ENCODE measurements at regions not wholly inside any gene's neighbourhood (a gene's known extent, or its start where the extent isn't known, plus 50 kb on each side); places are given as distances from the start of the nearest gene placed in this dataset.

DNA sequence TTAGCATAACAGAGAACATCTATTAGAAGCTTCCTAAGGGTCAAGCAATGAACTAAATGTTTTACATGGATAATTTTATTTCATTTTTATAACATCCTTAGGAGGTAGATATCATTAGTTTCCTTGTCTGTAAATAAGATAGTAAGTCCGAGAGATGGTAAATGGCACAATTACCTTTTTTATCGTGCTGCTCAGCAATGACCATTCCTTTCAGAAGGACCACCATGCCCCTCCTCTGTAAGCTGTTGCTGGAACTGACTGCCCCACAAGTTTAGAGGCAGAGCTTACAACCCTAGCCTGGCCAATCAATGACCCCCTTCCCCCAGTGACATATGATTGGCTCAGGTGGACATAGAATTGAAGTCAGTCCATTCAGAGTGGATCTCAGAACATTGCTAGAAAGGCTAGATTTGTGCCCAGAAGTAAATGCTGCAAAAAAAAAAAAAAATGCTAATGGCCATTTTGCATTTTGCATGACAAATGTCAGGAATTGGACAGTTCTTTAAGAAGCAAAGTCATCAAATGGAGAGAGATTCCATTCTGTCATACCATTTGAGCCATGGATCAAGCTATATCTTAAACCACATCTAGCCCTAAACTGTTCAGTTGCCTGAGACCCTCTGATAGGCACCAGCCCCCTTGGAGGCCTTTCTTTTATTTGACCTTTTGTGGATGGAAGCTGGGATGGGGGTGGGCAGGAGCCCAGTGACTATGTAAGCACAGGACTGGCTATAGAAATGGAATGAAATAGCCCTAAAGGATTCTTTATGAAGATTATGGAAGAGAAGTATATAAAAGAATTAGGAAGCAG lies 668.3 kb downstream of the UQCRFS1 start:
- Histone ChIP-seq H3K4me3 (ENCODE audit: severe bottlenecking) (no peak overlapping the region), H3K27me3 (ENCODE audit: insufficient read depth, poor library complexity, severe bottlenecking) (no peaks in the 10 kb centered on the region), H3K27ac (ENCODE audit: poor library complexity, severe bottlenecking) (no peak overlapping the region), H3K9me3 (ENCODE audit: severe bottlenecking) (no peaks in the 10 kb centered on the region), H3K36me3 (ENCODE audit: low read depth) (no peaks in the 10 kb centered on the region), H3K4me1 (ENCODE audit: insufficient read depth, poor library complexity, severe bottlenecking) (no peaks in the 10 kb centered on the region)
- ATAC-seq (ENCODE audit: low read depth) (no peak), DNase-seq (ENCODE audit: low spot score) (no peak)
- no peak for TF ChIP-seq CTCF (IDR thresholded peaks at IDR 0.05; ENCODE audit: poor library complexity, severe bottlenecking)

GRCh38 chr19:28543244-28543776 lies 669.6 kb downstream of the UQCRFS1 start:
- TF ChIP-seq CTCF (IDR thresholded peaks at IDR 0.05; ENCODE audit: poor library complexity, severe bottlenecking), result no peak
- no peak overlapping the region for H3K27ac ChIP-seq (ENCODE audit: poor library complexity, severe bottlenecking)
- no peaks in the 10 kb centered on the region for H3K27me3 ChIP-seq (ENCODE audit: insufficient read depth, poor library complexity, severe bottlenecking)

GRCh38 chr19:28542394-28543243 lies 670.3 kb downstream of the UQCRFS1 start:
- Histone ChIP-seq H3K27me3 (ENCODE audit: insufficient read depth, poor library complexity, severe bottlenecking) (no peaks in the 10 kb centered on the region), H3K36me3 (ENCODE audit: low read depth) (no peaks in the 10 kb centered on the region), H3K9me3 (ENCODE audit: severe bottlenecking) (peaks cover under 1% of the 10 kb centered on the region), H3K4me1 (ENCODE audit: insufficient read depth, poor library complexity, severe bottlenecking) (no peaks in the 10 kb centered on the region), H3K27ac (ENCODE audit: poor library complexity, severe bottlenecking) (no peak overlapping the region), H3K4me3 (ENCODE audit: severe bottlenecking) (no peak overlapping the region)
- TF ChIP-seq CTCF (IDR thresholded peaks at IDR 0.05; ENCODE audit: poor library complexity, severe bottlenecking), result no peak
- no peak for DNase-seq (ENCODE audit: low spot score)
- ATAC-seq (ENCODE audit: low read depth), result no peak

More at GRCh38 chr19:28543244-28543776, 669.6 kb downstream of the UQCRFS1 start:
- DNase-seq (ENCODE audit: low spot score), result no peak
- ATAC-seq (ENCODE audit: low read depth), result no peak
- Histone ChIP-seq H3K36me3 (ENCODE audit: low read depth) (no peaks in the 10 kb centered on the region), H3K4me1 (ENCODE audit: insufficient read depth, poor library complexity, severe bottlenecking) (no peaks in the 10 kb centered on the region), H3K9me3 (ENCODE audit: severe bottlenecking) (no peaks in the 10 kb centered on the region), H3K4me3 (ENCODE audit: severe bottlenecking) (no peak overlapping the region)

GRCh38 chr19:28541602-28542393 lies 671.2 kb downstream of the UQCRFS1 start:
- no peaks in the 10 kb centered on the region for H3K4me1 ChIP-seq (ENCODE audit: insufficient read depth, poor library complexity, severe bottlenecking)
- H3K4me3 ChIP-seq (ENCODE audit: severe bottlenecking), result no peak overlapping the region
- no peak for TF ChIP-seq CTCF (IDR thresholded peaks at IDR 0.05; ENCODE audit: poor library complexity, severe bottlenecking)
- no peaks in the 10 kb centered on the region for H3K36me3 ChIP-seq (ENCODE audit: low read depth)
- no peak overlapping the region for H3K27ac ChIP-seq (ENCODE audit: poor library complexity, severe bottlenecking)
- H3K9me3 ChIP-seq (ENCODE audit: severe bottlenecking), result peaks cover 5% of the 10 kb centered on the region
- no peaks in the 10 kb centered on the region for H3K27me3 ChIP-seq (ENCODE audit: insufficient read depth, poor library complexity, severe bottlenecking)
- no peak for DNase-seq (ENCODE audit: low spot score)
- ATAC-seq (ENCODE audit: low read depth), result no peak
